ENCODE measurements at regions not wholly inside any gene's neighbourhood (a gene's known extent, or its start where the extent isn't known, plus 50 kb on each side); places are given as distances from the start of the nearest gene placed in this dataset.

- peak overlapping the region; percentile 55 for H3K27ac ChIP-seq (ENCODE audit: low read depth, low read length, poor library complexity, severe bottlenecking)
- H2AFZ ChIP-seq (ENCODE audit: low read length), result peak overlapping the region; percentile 95
- no peak overlapping the region for H3K4me3 ChIP-seq (ENCODE audit: low read depth, low read length, poor library complexity, severe bottlenecking)
- H3K79me2 ChIP-seq (ENCODE audit: insufficient read depth, low read depth, low read length), result no peaks in the 10 kb centered on the region
- 0 out of 2 replicates have a peak, but pooled peaks cover 5% of the 10 kb centered on the region for H3K9me3 ChIP-seq (ENCODE audit: low read length)
- CTCF ChIA-PET (ENCODE audit: unreplicated experiment), result interaction anchor here (0.9 kb wide), 1 partner anchor 9 kb away, joined by 3 read pairs; no protein-coding TSS in a partner anchor
- POLR2A ChIA-PET, result interaction anchor here (0.7 to 4.4 kb wide), 9 partner anchors 12 to 172 kb away, joined by 3 to 27 read pairs (median 4); partner anchors contain the start of gene RAPH1
- BruUV-seq (replicated peaks), result no TSS peak
- H3K36me3 ChIP-seq (ENCODE audit: insufficient read depth, low read length), result no peaks in the 10 kb centered on the region; the same call in 1 of the 2 replicates
- intact Hi-C loops (cut with micrococcal nuclease; ENCODE audit: unreplicated experiment), result loop anchor here (1.0 to 10.0 kb wide), 7 partner anchors 56 to 326 kb away; partner anchors contain the start of genes ABI2, CD28 and RAPH1
- TF ChIP-seq EZH2phosphoT487 (IDR thresholded peaks at IDR 0.05; ENCODE audit: borderline replicate concordance, low read depth, low read length), result no peak
- TF ChIP-seq CTCF (conservative IDR thresholded peaks at IDR 0.05; ENCODE audit: low read length), result peak; percentile 89
- peaks cover 56% of the 10 kb centered on the region for H3K4me1 ChIP-seq (ENCODE audit: insufficient read depth, low read length, poor library complexity, severe bottlenecking)
- no peaks in the 10 kb centered on the region for H4K20me1 ChIP-seq (ENCODE audit: insufficient read depth, low read length)
- H3K4me2 ChIP-seq (ENCODE audit: low read length), result peak overlapping the region; percentile 61
- DNase-seq (ENCODE audit: low spot score), result peak; percentile 84
- H3K9me2 ChIP-seq (ENCODE audit: insufficient read depth, low read length), result no peaks in the 10 kb centered on the region
Observed at GRCh38 chr2:203650860-203651613, 55.4 kb upstream of the CD28 start.

- ChIA-PET POLR2A (interaction anchor here (1.0 to 1.5 kb wide), 2 partner anchors 13 to 163 kb away, joined by 3 to 4 read pairs; no protein-coding TSS in a partner anchor), CTCF (ENCODE audit: unreplicated experiment) (no interaction called here)
Observed at GRCh38 chr2:203651621-203652020, 54.8 kb upstream of the CD28 start.

More at GRCh38 chr2:203651621-203652020, 54.8 kb upstream of the CD28 start:
- intact Hi-C loops (cut with micrococcal nuclease; ENCODE audit: unreplicated experiment), result loop anchor here (1.0 to 10.0 kb wide), 7 partner anchors 55 to 327 kb away; partner anchors contain the start of genes ABI2, CD28 and RAPH1
- Histone ChIP-seq H3K79me2 (ENCODE audit: insufficient read depth, low read depth, low read length) (no peaks in the 10 kb centered on the region), H3K9me3 (ENCODE audit: low read length) (no peaks in the 10 kb centered on the region), H2AFZ (ENCODE audit: low read length) (peak overlapping the region; percentile 95), H3K4me2 (ENCODE audit: low read length) (peak overlapping the region; percentile 5; the same call in 1 of the 2 replicates), H3K4me1 (ENCODE audit: insufficient read depth, low read length, poor library complexity, severe bottlenecking) (peaks cover 62% of the 10 kb centered on the region), H3K27ac (ENCODE audit: low read depth, low read length, poor library complexity, severe bottlenecking) (peak overlapping the region; percentile 55), H3K36me3 (ENCODE audit: insufficient read depth, low read length) (no peaks in the 10 kb centered on the region; the same call in 1 of the 2 replicates), H4K20me1 (ENCODE audit: insufficient read depth, low read length) (no peaks in the 10 kb centered on the region), H3K4me3 (ENCODE audit: low read depth, low read length, poor library complexity, severe bottlenecking) (no peak overlapping the region), H3K9me2 (ENCODE audit: insufficient read depth, low read length) (no peaks in the 10 kb centered on the region)
- no peak for DNase-seq (ENCODE audit: low spot score)
- TF ChIP-seq CTCF (conservative IDR thresholded peaks at IDR 0.05; ENCODE audit: low read length), result peak; percentile 20; the same call in 1 of the 2 replicates
- TF ChIP-seq EZH2phosphoT487 (IDR thresholded peaks at IDR 0.05; ENCODE audit: borderline replicate concordance, low read depth, low read length), result no peak
- BruUV-seq (replicated peaks), result no TSS peak

Measured in OCI-LY7 (cell line).